ENCODE measurements at regions not wholly inside any gene's neighbourhood (a gene's known extent, or its start where the extent isn't known, plus 50 kb on each side); places are given as distances from the start of the nearest gene placed in this dataset.

DNA sequence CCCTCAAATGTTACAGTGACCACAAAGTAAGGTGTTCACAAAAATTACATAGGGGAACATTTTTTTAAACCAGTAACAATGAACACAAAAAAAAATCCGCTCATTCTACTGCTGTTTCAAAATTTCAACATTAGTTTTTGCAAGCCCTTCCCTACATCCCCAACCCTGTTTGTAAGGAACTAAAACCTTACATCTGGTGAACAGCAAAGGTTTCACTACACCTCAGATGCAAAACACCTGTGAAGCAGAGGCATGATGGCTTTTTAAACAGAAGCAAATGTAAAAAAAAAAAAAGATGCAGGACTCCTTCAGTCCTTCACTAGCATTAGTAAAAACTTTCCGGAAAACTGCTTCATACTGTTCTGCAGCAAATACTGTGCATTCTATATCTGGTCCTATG lies 50.0 kb upstream of the API5 start:
- Histone ChIP-seq H3K4me3 (no peak overlapping the region), H3K27ac (no peak overlapping the region), H3K27me3 (no peaks in the 10 kb centered on the region), H3K9me3 (no peaks in the 10 kb centered on the region), H3K36me3 (no peaks in the 10 kb centered on the region), H3K4me1 (no peaks in the 10 kb centered on the region)
- DNase-seq (ENCODE audit: low spot score in 2 of 2), result no peak
- TF ChIP-seq CTCF (IDR thresholded peaks at IDR 0.05) (no peak), POLR2AphosphoS5 (IDR thresholded peaks at IDR 0.05) (no peak), POLR2A (IDR thresholded peaks at IDR 0.05) (no peak)
- intact Hi-C loops (cut with DNase I; ENCODE audit: low total_unique reads), result no loop called here
